ENCODE measurements at regions not wholly inside any gene's neighbourhood (a gene's known extent, or its start where the extent isn't known, plus 50 kb on each side); places are given as distances from the start of the nearest gene placed in this dataset.

DNA sequence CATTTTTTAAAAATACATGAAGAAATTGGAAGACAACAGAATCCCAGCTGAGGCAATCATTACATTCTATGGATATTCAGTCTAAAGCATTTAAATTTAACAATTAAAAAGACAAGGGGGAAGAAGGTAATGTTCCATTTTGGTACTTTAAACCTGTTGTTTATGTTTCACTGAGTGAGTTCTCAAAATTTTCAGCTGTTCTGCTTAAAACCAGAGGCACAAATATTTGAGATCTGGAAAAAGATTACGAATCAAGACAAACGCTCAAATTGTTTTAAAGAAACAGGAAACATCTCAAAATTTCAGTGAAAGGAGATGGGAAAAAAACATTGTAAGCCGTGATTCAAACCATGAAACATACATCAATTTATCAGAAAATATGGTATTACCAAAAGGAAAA lies 656.2 kb upstream of the CHAC2 start:
- DNase-seq (ENCODE audit: low spot score), result no peak

GRCh38 chr2:53111004-53111403 lies 656.6 kb upstream of the CHAC2 start:
- no peak for DNase-seq (ENCODE audit: low spot score)

- DNase-seq (ENCODE audit: low spot score), result no peak
These were observed 659.4 kb upstream of the CHAC2 start for GRCh38 chr2:53108246-53108645.

- peak; percentile 36 for DNase-seq (ENCODE audit: low spot score)
These were observed 663.3 kb upstream of the CHAC2 start for GRCh38 chr2:53104263-53104662.

DNA sequence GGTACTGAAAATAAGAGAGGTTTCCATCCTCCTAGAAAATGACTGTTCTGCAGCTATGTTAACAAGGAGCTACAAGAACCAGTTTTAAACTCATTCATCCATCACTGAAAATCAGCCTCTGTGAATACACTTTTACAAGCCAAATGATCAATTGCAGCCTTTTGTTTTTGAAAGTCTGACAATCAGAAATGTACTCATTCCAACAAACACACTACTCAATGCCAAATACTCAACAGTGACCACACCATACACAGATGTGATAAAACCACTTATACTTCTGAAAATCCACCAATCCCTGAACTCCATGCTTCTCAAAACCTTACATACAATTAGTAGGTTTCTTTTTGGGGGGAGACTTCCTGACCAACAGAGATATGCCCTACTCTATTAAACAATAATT lies 663.9 kb upstream of the CHAC2 start:
- no peak for DNase-seq (ENCODE audit: low spot score)

DNA sequence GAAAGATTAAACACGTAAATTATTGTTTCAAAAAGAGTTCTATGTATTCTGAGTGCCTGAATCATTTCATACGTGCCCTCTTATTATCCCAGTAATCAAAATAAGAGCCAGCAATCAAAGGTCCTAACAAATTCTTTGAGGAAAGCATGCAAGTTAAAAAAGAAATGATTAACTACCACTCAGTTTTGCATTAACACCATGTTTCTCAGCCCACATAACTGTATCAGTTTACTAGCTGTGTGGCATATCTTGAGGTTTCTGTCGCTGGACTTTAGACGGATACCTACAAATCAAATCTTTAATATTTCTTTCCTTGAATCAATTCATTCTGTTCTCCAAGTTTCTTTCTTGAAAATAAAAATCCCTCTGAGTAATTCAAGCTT lies 668.9 kb upstream of the CHAC2 start:
- DNase-seq (ENCODE audit: low spot score), result no peak

- DNase-seq (ENCODE audit: low spot score), result no peak
These were observed 671.3 kb upstream of the CHAC2 start for GRCh38 chr2:53096351-53096750.

DNA sequence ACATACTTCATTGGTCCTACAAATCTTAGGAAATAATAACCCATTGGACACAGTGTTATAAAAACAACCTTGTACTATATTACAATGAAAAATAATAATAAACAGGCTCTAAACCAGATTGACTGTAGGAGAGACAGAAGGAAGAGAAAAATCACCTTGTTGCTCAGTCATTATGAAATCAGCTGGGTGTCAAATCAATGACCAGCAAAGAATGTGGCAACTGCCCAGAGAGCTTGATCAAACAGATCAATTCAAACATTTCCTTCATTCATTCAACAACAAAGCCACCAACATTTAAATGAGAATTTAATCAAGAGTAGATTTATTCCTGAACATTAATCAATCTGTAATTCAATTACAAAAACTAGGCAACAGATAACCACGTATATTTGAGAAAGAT lies 671.9 kb upstream of the CHAC2 start:
- no peak for DNase-seq (ENCODE audit: low spot score)

- no peak for DNase-seq (ENCODE audit: low spot score)
These were observed 672.4 kb upstream of the CHAC2 start for GRCh38 chr2:53095227-53095626.

- no peak for DNase-seq (ENCODE audit: low spot score)
These were observed 674.2 kb upstream of the CHAC2 start for GRCh38 chr2:53093355-53093754.

GRCh38 chr2:53091183-53091582 lies 676.4 kb upstream of the CHAC2 start:
- DNase-seq (ENCODE audit: low spot score), result no peak

GRCh38 chr2:53087874-53088461 lies 679.6 kb upstream of the CHAC2 start:
- no peak for DNase-seq (ENCODE audit: low spot score)

- no peak for DNase-seq (ENCODE audit: low spot score)
These were observed 680.2 kb upstream of the CHAC2 start for GRCh38 chr2:53087262-53087873.

DNA sequence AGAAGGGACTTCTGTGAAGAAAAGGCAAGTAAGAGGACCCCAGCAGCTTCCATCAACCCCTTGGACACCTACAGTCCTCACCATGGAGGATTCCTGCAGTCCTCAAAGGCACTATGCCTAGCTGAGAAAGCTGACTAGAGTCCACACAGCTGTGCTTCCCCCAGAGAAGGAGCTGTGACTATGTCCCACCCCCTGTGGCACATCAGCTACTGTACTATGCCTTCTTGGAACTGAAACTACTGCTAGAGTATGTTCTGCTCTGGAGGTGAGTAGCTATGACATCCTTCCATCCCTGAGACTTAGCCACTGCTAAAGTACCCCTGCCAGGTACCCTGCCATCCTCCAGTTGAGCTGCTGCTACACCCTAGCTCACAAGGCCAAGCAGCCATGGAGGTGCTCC lies 690.2 kb upstream of the CHAC2 start:
- no peak for DNase-seq (ENCODE audit: low spot score)

DNA sequence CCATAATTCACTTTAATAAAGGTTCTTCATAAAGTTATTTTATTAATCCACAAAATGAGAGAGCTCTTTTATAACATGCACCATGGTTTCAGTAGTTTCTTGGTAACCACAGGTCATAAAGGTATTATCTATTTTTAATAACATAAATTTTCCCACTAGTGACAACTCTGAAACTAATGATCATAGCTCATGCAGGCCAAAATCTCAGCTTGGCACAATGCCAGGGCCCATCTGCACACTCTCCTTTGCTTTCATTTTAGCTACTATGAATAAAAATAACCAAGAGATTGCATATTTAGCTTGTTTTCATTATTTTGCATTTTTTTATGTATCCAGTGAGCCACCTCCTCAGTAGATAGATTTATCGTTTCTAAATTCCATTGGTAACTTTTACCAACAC lies 691.8 kb upstream of the CHAC2 start:
- DNase-seq (ENCODE audit: low spot score), result no peak

DNA sequence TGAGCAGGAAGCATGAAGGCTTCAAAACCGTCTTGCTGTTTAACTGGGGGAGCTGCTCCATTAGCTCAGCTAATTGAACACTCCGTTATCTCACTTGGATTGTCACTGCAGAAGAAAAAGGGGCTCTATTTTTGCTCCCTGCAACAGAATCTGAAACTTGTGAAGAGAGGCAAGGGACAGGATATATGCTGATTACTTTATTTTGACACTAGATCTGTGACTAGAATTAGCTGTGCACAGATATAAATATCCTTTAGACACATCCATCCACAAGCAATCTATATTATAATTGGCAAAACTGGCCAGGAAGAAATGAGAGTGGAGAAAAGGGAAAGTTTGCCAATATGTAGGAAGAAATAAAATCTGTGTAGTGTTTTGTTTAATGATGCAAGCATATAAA lies 700.1 kb upstream of the CHAC2 start:
- DNase-seq (ENCODE audit: low spot score), result no peak

- no peak for DNase-seq (ENCODE audit: low spot score)
These were observed 700.5 kb upstream of the CHAC2 start for GRCh38 chr2:53067056-53067455.

DNA sequence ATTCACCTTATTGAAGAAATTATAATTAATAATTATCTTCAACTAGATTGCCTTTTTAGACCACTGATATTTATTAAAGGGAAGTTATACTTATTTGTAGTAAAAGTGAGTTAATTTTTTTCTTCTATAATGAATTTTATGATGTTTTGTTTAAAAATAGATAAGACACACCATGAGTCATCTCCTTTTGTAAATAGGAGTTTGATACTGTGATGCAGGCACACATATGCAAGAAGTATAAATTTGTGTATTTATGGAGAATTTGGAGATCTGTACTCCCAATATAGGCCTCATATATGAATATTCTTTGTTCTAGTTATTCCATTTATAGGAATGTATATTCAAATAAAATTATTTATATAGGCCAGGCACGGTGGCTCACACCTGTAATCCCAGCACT lies 703.5 kb upstream of the CHAC2 start:
- no peak for DNase-seq (ENCODE audit: low spot score)

GRCh38 chr2:53058526-53058925 lies 709.1 kb upstream of the CHAC2 start:
- no peak for DNase-seq (ENCODE audit: low spot score)

- no peak for DNase-seq (ENCODE audit: low spot score)
These were observed 713.7 kb upstream of the CHAC2 start for GRCh38 chr2:53053937-53054336.

DNA sequence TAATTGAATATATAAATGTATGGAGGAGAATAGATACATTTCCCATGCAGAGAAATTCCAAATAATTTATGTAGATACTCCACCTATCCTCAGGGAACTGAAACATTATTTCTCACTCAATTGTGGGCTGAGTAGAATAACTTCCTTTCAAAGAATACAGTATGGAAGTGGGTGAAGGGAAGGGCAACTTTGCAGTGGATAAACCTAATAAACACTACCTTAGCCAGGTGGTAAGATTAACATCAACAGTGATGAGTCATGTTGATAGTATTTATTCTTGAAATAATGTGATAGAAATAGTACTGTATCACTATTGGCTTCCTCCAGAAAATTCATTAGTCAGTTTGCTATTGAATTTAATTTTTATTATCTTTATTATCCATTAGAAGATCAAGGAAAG lies 716.4 kb upstream of the CHAC2 start:
- DNase-seq (ENCODE audit: low spot score), result no peak

DNA sequence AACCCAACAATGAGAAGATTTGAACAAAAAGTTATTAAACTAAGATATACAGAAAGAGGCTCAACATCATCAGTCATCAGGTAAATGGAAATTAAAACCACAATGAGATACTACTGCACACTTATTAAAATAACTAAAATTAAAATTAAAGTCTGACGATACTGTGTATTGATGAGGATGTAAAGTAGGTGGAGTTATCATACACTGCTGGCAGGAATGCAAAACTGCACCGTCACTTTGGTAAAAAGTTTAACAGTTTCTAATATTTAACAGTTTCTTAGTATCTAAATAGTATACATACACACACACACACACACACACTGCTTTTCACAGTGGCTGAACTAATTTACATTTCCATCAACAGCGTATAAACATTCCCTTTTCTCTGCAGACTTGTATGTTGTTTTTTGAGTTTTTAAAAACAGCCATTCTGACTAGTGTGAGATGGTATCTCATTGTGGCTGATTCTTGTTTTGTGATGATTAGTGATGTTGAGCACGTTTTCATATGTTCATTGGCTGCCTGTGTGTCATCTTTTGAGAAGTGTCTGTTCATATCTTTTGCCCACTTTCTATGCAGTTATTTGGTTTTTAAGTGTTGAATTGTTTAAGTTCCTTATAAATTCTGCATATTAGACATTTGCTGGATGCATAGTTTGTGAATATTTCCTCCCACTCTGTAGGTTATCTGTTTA lies 726.9 kb upstream of the CHAC2 start:
- no peak for DNase-seq (ENCODE audit: low spot score)

- DNase-seq (ENCODE audit: low spot score), result no peak
These were observed 731.4 kb upstream of the CHAC2 start for GRCh38 chr2:53036196-53036595.

GRCh38 chr2:53035153-53035552 lies 732.5 kb upstream of the CHAC2 start:
- DNase-seq (ENCODE audit: low spot score), result no peak
